ENCODE measurements at regions not wholly inside any gene's neighbourhood (a gene's known extent, or its start where the extent isn't known, plus 50 kb on each side); places are given as distances from the start of the nearest gene placed in this dataset.

DNA sequence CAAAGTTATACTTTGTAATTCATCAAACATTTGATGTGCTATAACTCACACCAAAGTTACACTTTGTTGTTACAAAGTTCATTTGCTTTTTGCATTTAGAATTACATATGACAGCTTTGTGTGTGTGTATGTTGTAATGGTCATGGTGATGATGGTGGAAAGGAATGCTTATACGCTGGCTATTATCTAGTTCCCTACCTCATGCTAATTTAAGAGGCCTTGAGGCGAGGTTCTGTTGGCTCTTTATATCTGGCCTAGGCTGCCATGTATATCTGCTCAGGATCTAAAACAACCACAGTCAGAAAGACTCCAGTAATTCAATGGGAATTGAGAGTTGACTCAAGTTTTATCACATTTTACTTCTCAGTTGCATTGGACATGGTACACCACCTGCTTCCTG is 123.4 kb downstream of the SLC17A6 start:
- RAD21 ChIA-PET (ENCODE audit: unreplicated experiment): no interaction called here
- SMC1A ChIA-PET (ENCODE audit: uncharacterized antibody, unreplicated experiment): no interaction called here
- no peak overlapping the region for H3K27ac ChIP-seq (ENCODE audit: control insufficient read depth, insufficient read depth)
- no peak overlapping the region for H3K4me3 ChIP-seq
- BruUV-seq (replicated peaks): no TSS peak
- no peaks in the 10 kb centered on the region for H3K79me2 ChIP-seq (ENCODE audit: control insufficient read depth, insufficient read depth, low read length)
- H2AFZ ChIP-seq (ENCODE audit: control insufficient read depth, low read depth, low read length): no peak overlapping the region
- no peaks in the 10 kb centered on the region for H3K9me3 ChIP-seq (replicated peaks; ENCODE audit: control insufficient read depth, insufficient read depth, low read length)
- intact Hi-C loops (cut with micrococcal nuclease; ENCODE audit: unreplicated experiment) (no loop called here), in situ Hi-C loops (cut with MboI) (no loop called here)
- H3K36me3 ChIP-seq (ENCODE audit: control insufficient read depth in 2 of 2, insufficient read depth in 2 of 2, low read length in 1 of 2): no peaks in the 10 kb centered on the region
- ATAC-seq: no peak
- no peak for DNase-seq (ENCODE audit: low read depth, low spot score)
- TF ChIP-seq KAT2A (conservative IDR thresholded peaks at IDR 0.05; ENCODE audit: control insufficient read depth, low read depth, low read length): no peak
- H3K27me3 ChIP-seq (replicated peaks in 1 of 2; ENCODE audit: control insufficient read depth in 2 of 2, insufficient read depth in 2 of 2, low read length in 1 of 2): no peaks in the 10 kb centered on the region; a peak in 1 of 4 replicates
- CTCF ChIA-PET: no interaction called here
- no peak overlapping the region for H3K4me2 ChIP-seq (ENCODE audit: control insufficient read depth, insufficient read depth)
- POLR2A ChIA-PET: no interaction called here
- no peaks in the 10 kb centered on the region for H4K20me1 ChIP-seq (ENCODE audit: control insufficient read depth, insufficient read depth)
- FAIRE-seq: no peak
- H3K9ac ChIP-seq (ENCODE audit: control insufficient read depth, insufficient read depth, low read length): no peak overlapping the region
- WGBS (ENCODE audit: insufficient coverage, insufficient replicate concordance, low lambda C conversion rate, missing lambda C conversion rate): 30% methylated on average over 2 of the region's 2 CpGs
- no peaks in the 10 kb centered on the region for H3K4me1 ChIP-seq (ENCODE audit: control insufficient read depth, insufficient read depth, low read length)

DNA sequence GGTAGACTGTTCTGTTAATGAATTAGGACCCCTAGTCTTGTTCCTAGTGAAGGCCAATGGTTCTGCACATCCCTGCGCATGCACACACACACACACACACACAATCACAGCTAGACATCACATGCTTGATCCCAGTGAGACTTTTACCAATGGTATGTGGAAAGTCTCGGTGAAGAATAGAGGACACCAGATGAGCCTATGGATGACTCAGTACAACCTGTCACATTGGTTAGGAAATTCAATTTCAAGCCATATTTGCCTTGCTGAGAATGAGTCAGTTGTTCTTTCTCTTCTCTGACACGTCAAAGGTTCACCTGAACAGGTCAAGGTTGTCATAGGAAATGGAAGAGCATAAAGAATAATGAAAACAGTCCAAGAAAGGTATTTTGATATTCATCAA is 122.0 kb downstream of the SLC17A6 start:
- no peak for TF ChIP-seq ZZZ3 (IDR thresholded peaks at IDR 0.05; ENCODE audit: control insufficient read depth, insufficient read length, low read depth)
- TF ChIP-seq EGR1 (IDR thresholded peaks at IDR 0.05; ENCODE audit: borderline replicate concordance in 1 of 2, low read depth in 2 of 2, low read length in 2 of 2): no peak
- TF ChIP-seq, protein P1, sequence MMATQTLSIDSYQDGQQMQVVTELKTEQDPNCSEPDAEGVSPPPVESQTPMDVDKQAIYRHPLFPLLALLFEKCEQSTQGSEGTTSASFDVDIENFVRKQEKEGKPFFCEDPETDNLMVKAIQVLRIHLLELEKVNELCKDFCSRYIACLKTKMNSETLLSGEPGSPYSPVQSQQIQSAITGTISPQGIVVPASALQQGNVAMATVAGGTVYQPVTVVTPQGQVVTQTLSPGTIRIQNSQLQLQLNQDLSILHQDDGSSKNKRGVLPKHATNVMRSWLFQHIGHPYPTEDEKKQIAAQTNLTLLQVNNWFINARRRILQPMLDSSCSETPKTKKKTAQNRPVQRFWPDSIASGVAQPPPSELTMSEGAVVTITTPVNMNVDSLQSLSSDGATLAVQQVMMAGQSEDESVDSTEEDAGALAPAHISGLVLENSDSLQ (IDR thresholded peaks at IDR 0.05): no peak
- no peaks in the 10 kb centered on the region; a peak in 1 of 4 replicates for H3K27me3 ChIP-seq (replicated peaks in 1 of 2; ENCODE audit: control insufficient read depth in 2 of 2, insufficient read depth in 2 of 2, low read length in 1 of 2)
- 37% methylated on average over 3 of the region's 3 CpGs for WGBS (ENCODE audit: insufficient coverage, insufficient replicate concordance, low lambda C conversion rate, missing lambda C conversion rate)
- H3K9me3 ChIP-seq (replicated peaks; ENCODE audit: control insufficient read depth, insufficient read depth, low read length): no peaks in the 10 kb centered on the region
- no peak overlapping the region for H3K4me3 ChIP-seq
- BruUV-seq (replicated peaks): no TSS peak
- no peaks in the 10 kb centered on the region for H3K79me2 ChIP-seq (ENCODE audit: control insufficient read depth, insufficient read depth, low read length)
- ChIA-PET RAD21 (ENCODE audit: unreplicated experiment) (no interaction called here), CTCF (no interaction called here), POLR2A (no interaction called here), SMC1A (ENCODE audit: uncharacterized antibody, unreplicated experiment) (no interaction called here)
- intact Hi-C loops (cut with micrococcal nuclease; ENCODE audit: unreplicated experiment) (no loop called here), in situ Hi-C loops (cut with MboI) (no loop called here)
- no peaks in the 10 kb centered on the region for H3K4me1 ChIP-seq (ENCODE audit: control insufficient read depth, insufficient read depth, low read length)
- H3K9ac ChIP-seq (ENCODE audit: control insufficient read depth, insufficient read depth, low read length): no peak overlapping the region
- H3K4me2 ChIP-seq (ENCODE audit: control insufficient read depth, insufficient read depth): no peak overlapping the region
- no peak overlapping the region for H2AFZ ChIP-seq (ENCODE audit: control insufficient read depth, low read depth, low read length)
- H4K20me1 ChIP-seq (ENCODE audit: control insufficient read depth, insufficient read depth): no peaks in the 10 kb centered on the region
- H3K36me3 ChIP-seq (ENCODE audit: control insufficient read depth in 2 of 2, insufficient read depth in 2 of 2, low read length in 1 of 2): no peaks in the 10 kb centered on the region
- ATAC-seq (no peak), DNase-seq (ENCODE audit: low read depth, low spot score) (no peak), FAIRE-seq (no peak)
- no peak overlapping the region for H3K27ac ChIP-seq (ENCODE audit: control insufficient read depth, insufficient read depth)
